ENCODE measurements at regions not wholly inside any gene's neighbourhood (a gene's known extent, or its start where the extent isn't known, plus 50 kb on each side); places are given as distances from the start of the nearest gene placed in this dataset.
"Not testable (repeated sequence)": the region's sequence is repeated elsewhere in the genome, so short reads cannot be mapped to it uniquely, and the experiment has no call there.

DNA sequence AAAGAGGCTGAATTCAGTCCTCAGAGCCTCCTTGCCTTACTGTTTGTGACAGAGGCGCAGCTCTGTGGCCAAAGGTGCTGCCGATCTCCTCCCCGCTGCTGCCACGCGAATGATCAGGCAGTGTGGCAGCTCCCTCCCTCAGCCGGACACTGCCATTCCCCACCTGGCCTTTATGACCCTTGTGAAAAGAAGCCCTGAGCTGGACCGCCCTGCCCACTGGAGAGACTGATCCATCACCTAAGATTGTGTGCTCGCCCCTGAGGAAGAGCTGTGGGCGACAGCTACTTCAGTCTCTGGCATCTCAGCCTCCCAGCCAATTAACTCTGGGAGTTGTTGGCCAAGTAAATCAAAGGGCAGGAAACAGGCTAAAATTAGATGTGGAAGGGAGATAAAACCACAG lies 90.9 kb downstream of the CARTPT start:
- 49% methylated on average over 9 of the region's 9 CpGs for WGBS
- Histone ChIP-seq H3K27me3 (peaks cover under 1% of the 10 kb centered on the region), H3K36me3 (no peaks in the 10 kb centered on the region), H3K4me3 (no peak overlapping the region), H3K9me3 (no peaks in the 10 kb centered on the region), H3K27ac (no peak overlapping the region), H3K4me1 (peaks cover 11% of the 10 kb centered on the region)
- no peak for TF ChIP-seq EP300 (IDR thresholded peaks at IDR 0.05)
- no peak for TF ChIP-seq POLR2AphosphoS5 (IDR thresholded peaks at IDR 0.05)
- TF ChIP-seq POLR2A (IDR thresholded peaks at IDR 0.05): no peak
- TF ChIP-seq, protein P1, sequence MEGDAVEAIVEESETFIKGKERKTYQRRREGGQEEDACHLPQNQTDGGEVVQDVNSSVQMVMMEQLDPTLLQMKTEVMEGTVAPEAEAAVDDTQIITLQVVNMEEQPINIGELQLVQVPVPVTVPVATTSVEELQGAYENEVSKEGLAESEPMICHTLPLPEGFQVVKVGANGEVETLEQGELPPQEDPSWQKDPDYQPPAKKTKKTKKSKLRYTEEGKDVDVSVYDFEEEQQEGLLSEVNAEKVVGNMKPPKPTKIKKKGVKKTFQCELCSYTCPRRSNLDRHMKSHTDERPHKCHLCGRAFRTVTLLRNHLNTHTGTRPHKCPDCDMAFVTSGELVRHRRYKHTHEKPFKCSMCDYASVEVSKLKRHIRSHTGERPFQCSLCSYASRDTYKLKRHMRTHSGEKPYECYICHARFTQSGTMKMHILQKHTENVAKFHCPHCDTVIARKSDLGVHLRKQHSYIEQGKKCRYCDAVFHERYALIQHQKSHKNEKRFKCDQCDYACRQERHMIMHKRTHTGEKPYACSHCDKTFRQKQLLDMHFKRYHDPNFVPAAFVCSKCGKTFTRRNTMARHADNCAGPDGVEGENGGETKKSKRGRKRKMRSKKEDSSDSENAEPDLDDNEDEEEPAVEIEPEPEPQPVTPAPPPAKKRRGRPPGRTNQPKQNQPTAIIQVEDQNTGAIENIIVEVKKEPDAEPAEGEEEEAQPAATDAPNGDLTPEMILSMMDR (IDR thresholded peaks at IDR 0.05): no peak
- DNase-seq (ENCODE audit: low spot score in 2 of 2): no peak

DNA sequence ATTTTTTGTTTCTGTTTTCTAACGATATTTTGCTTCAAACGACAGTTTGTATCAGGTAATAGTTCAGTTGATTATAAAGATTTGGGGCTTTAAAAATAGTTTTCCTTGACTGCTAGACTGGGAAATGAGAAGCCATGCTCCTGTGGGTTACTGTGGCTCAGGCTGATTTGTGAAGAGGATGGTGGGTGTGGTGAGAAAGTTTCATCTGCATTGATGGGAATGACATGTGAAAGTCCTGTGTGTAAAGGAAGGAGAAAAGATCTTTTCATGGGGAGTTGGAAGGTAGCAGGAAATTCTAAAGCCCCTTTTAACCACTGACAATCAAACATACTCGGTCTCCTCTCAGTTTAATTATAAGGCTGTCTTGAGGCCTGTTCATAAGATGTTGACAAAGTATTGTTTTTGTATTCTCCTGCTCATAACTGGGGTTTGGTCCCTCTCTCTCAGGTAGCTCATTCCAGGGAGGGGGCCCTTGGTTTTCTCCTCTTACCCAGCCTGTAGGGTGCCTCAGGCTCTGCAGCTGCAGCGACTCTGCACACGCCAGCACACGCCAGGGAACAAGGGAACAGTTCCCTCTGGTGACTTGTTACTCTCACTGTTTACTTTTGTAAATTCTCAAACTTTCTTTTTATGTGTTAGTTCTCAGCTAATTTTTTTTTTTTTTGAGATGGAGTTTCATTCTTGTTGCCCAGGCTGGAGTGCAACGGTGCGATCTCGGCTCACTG lies 91.6 kb downstream of the CARTPT start:
- Histone ChIP-seq H3K4me1 (peaks cover 11% of the 10 kb centered on the region), H3K4me3 (no peak overlapping the region), H3K9me3 (no peaks in the 10 kb centered on the region), H3K36me3 (no peaks in the 10 kb centered on the region), H3K27me3 (no peaks in the 10 kb centered on the region), H3K27ac (no peak overlapping the region)
- 49% methylated on average over 9 of the region's 9 CpGs for WGBS
- TF ChIP-seq, protein P1 (IDR thresholded peaks at IDR 0.05): no peak
- no peak for TF ChIP-seq POLR2A (IDR thresholded peaks at IDR 0.05)
- TF ChIP-seq POLR2AphosphoS5 (IDR thresholded peaks at IDR 0.05): no peak
- TF ChIP-seq EP300 (IDR thresholded peaks at IDR 0.05): no peak
- DNase-seq (ENCODE audit: low spot score in 2 of 2): no peak

DNA sequence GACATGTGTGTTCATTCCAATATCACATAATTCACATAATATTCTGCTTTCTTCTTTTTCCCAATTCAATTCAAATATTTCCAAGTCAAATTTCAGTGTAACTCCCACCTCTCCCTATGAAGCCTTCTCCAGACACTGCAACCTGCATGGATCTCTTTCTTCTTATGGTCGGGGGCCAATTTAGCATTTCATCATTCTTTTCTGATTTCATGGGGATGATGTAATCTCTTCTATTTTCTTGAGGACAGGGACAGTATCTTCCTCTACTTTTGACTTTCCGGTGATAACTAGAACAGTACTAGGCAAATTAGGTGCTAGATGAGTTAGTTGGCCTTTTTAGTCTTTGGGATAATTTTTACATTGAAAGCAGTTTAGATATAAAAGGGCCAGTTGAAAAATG lies 92.7 kb downstream of the CARTPT start:
- H3K9me3 ChIP-seq: no peaks in the 10 kb centered on the region
- no peaks in the 10 kb centered on the region for H3K27me3 ChIP-seq
- WGBS: 89% methylated on average over 2 of the region's 2 CpGs
- DNase-seq (ENCODE audit: low spot score in 2 of 2): no peak
- peaks cover 15% of the 10 kb centered on the region for H3K4me1 ChIP-seq
- H3K27ac ChIP-seq: no peak overlapping the region
- TF ChIP-seq, protein P1 (IDR thresholded peaks at IDR 0.05): no peak
- TF ChIP-seq EP300 (IDR thresholded peaks at IDR 0.05) (no peak), POLR2AphosphoS5 (IDR thresholded peaks at IDR 0.05) (no peak), POLR2A (IDR thresholded peaks at IDR 0.05) (no peak)
- no peaks in the 10 kb centered on the region for H3K36me3 ChIP-seq
- H3K4me3 ChIP-seq: no peak overlapping the region

DNA sequence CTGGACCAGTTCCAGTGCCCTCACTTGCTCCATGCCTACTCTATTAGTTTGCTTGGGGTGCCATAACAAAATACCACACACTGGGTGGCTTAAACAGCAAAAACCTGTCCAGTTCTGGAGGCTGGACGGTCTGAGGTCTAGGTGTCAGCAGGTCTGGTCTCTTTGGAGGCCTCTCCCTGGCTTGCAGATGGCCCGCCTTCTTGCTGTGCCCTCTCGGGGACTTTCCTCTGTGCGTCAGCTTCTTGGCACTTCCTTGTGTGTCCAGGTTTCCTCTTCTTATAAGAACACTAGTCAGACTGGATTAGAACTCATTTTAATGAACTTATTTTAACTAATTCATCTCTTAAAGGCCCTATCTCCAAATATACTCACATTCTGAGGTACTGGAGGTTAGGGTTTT lies 97.2 kb downstream of the CARTPT start:
- no peak for TF ChIP-seq POLR2A (IDR thresholded peaks at IDR 0.05)
- Histone ChIP-seq H3K36me3 (no peaks in the 10 kb centered on the region), H3K4me3 (no peak overlapping the region), H3K27me3 (no peaks in the 10 kb centered on the region), H3K9me3 (no peaks in the 10 kb centered on the region), H3K27ac (no peak overlapping the region), H3K4me1 (peaks cover 4% of the 10 kb centered on the region)
- WGBS: 43% methylated on average over 4 of the region's 4 CpGs
- no peak for DNase-seq (ENCODE audit: low spot score in 2 of 2)

DNA sequence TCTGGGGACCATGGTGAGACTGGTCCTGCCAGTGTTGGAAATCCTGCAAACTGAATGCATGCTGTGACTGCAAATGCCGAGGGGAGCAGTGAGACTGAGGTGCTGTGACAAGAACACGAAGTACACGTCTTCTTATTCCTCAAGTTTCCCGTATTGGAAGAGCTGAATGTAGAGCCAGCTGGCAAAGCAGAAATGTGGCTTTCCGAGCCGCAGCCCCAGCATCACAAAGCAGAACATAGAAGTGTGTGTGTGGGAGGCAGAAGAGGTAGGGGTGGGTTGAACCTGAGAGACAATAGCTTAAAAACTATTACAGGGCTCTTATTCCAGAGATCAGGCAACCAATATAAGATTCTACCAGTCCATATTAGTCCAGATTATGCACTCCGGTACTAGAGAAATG lies 98.8 kb downstream of the CARTPT start:
- Histone ChIP-seq H3K27me3 (no peaks in the 10 kb centered on the region), H3K36me3 (no peaks in the 10 kb centered on the region), H3K4me1 (peaks cover 4% of the 10 kb centered on the region), H3K9me3 (no peaks in the 10 kb centered on the region), H3K27ac (no peak overlapping the region), H3K4me3 (no peak overlapping the region)
- TF ChIP-seq POLR2A (IDR thresholded peaks at IDR 0.05) (no peak), EP300 (IDR thresholded peaks at IDR 0.05) (no peak), POLR2AphosphoS5 (IDR thresholded peaks at IDR 0.05) (no peak)
- TF ChIP-seq, protein P1 (IDR thresholded peaks at IDR 0.05): no peak
- DNase-seq (ENCODE audit: low spot score in 2 of 2): no peak
- 92% methylated on average over 7 of the region's 7 CpGs for WGBS

DNA sequence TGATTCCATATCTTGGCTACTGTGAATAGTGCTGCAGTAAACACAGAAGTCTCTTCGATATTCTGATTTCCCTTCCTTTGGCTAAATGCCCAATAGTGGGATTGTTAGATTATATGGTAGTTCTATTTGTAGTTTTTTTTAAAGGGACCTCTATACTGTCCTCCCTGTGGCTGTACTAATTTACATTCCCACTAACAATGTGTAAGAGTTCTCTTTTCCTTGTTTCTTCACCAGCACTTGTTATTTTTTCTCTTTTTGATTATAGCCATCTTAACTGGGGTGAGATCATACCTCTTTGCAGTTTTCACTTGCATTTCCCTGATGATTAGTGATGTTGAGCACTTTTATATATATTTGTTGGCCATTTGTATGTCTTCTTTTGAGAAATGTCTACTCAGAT lies 102.0 kb downstream of the CARTPT start:
- H3K27ac ChIP-seq: no peak overlapping the region
- no peak for TF ChIP-seq POLR2A (IDR thresholded peaks at IDR 0.05)
- TF ChIP-seq POLR2AphosphoS5 (IDR thresholded peaks at IDR 0.05): no peak
- TF ChIP-seq, protein P1 (IDR thresholded peaks at IDR 0.05): no peak
- no peak for TF ChIP-seq EP300 (IDR thresholded peaks at IDR 0.05)
- DNase-seq (ENCODE audit: low spot score in 2 of 2): no peak

DNA sequence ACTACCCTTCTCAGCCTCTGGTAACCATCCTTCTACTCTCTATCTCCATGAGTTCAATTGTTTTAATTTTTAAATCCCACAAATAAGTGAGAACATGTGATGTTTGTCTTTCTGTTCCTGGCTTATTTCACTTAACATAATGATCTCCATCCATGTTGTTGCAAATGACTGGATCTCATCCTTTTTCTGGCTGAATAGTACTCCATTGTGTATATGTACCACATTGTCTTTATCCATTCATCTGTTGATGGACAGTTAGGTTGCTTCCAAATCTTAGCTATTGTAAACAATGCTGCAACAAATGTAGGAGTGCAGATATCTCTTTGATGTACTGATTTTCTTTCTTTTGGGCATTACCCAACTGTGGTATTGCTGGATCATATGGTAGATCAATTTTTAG lies 103.0 kb downstream of the CARTPT start:
- not testable (repeated sequence) for H3K4me3 ChIP-seq; H3K36me3 ChIP-seq; H3K4me1 ChIP-seq; H3K27me3 ChIP-seq; DNase-seq (ENCODE audit: low spot score in 2 of 2); H3K27ac ChIP-seq
- H3K9me3 ChIP-seq: peaks cover 10% of the 10 kb centered on the region

More for the DNA sequence above, 102.0 kb downstream of the CARTPT start:
- H3K36me3 ChIP-seq: no peaks in the 10 kb centered on the region
- peaks cover 4% of the 10 kb centered on the region for H3K4me1 ChIP-seq
- H3K4me3 ChIP-seq: no peak overlapping the region
- peaks cover 3% of the 10 kb centered on the region for H3K9me3 ChIP-seq
- 96% methylated on average over 1 of the region's 1 CpG for WGBS
- H3K27me3 ChIP-seq: no peaks in the 10 kb centered on the region

Data from suprapubic skin (tissue), 4 donors.